Stomach (tissue), 8 donors: ENCODE measurements at regions not wholly inside any gene's neighbourhood (a gene's known extent, or its start where the extent isn't known, plus 50 kb on each side); places are given as distances from the start of the nearest gene placed in this dataset.

Experiments
- DNase-seq, 2 donors: peaks; one replicate each; pipeline versions ENCODE4 v3.0.0 to v3.0.0-alpha.2; 2013 to 2019
- H3K27ac ChIP-seq, 5 donors: fragments of 200-600 bp in 4 of 5; sonication (generic) in 4 of 5; one replicate each; pipeline ENCODE4 v1.5.1; 2013 to 2019; ENCODE audit warnings: mild to moderate bottlenecking in 1 of 5, moderate library complexity in 1 of 5
- H3K27me3 ChIP-seq, 3 donors: fragments of 200-600 bp; sonication (generic); one replicate each; pipeline ENCODE4 v1.5.1; 2017 to 2019; ENCODE audit warnings: mixed run types in 1 of 3
- H3K36me3 ChIP-seq, 4 donors: fragments of 200-600 bp; sonication (generic); 1 replicate in 3 of 4; 2 replicates in 1 of 4; pipeline ENCODE4 v1.5.1; 2016 to 2019
- H3K4me1 ChIP-seq, 4 donors: fragments of 200-600 bp; sonication (generic); one replicate each; pipeline ENCODE4 v1.5.1; 2016 to 2019
- H3K4me3 ChIP-seq, 4 donors: fragments of 200-600 bp; sonication (generic) in 3 of 4; one replicate each; pipeline ENCODE4 v1.5.1; 2016 to 2019; ENCODE audit warnings: mild to moderate bottlenecking in 1 of 4
- H3K9me3 ChIP-seq, 4 donors: fragments of 200-600 bp; sonication (generic); one replicate each; pipeline ENCODE4 v1.5.1; 2016 to 2019
- EP300 ChIP-seq: sonication (generic); formaldehyde crosslinking; IDR thresholded peaks from one replicate; pipeline ENCODE4 v1.6.1; 2017; ENCODE audit warnings: antibody characterized with exemption
- POLR2A ChIP-seq, 4 donors: fragments of 450-650 bp; IDR thresholded peaks; one replicate each; pipeline ENCODE4 v1.6.1; 2016; ENCODE audit warnings: antibody characterized with exemption in 4 of 4, control low read depth in 2 of 4, mild to moderate bottlenecking in 1 of 4, moderate library complexity in 1 of 4
- POLR2AphosphoS5 ChIP-seq, 3 donors: sonication (generic); formaldehyde crosslinking; IDR thresholded peaks; one replicate each; pipeline ENCODE4 v1.6.1; 2016; ENCODE audit warnings: antibody characterized with exemption in 3 of 3
- WGBS, 5 donors: extraction: QIAGEN DNeasy Blood & Tissue Kit in 3 of 5; methylation state at CpG; one replicate each; pipeline versions ENCODE4 v1.1.5 to v1.1.7; 2013 to 2018; 5-methylcytosine and 5-hydroxymethylcytosine counted together
- intact Hi-C: fragments of 100-400 bp; cut with DNase I; formaldehyde crosslinking; loops from one replicate; pipeline ENCODE4 v1.15.1; 2023; ENCODE audit warnings: low total_unique reads
- TF ChIP-seq, protein P1 (sequence below), 7 experiments: fragments of 450-650 bp in 4 of 7; fragments of 200-600 bp in 3 of 7; sonication (generic) in 3 of 7; IDR thresholded peaks; one replicate each; pipeline ENCODE4 v1.5.1; 2016 to 2019; ENCODE audit warnings: antibody characterized with exemption in 7 of 7, control low read depth in 2 of 7, mild to moderate bottlenecking in 1 of 7
- donor health status: healthy with polysubstance abuse.
- donor health status: Bipolar disorder and iron deficiency.
- donor health status: healthy.

DNA sequence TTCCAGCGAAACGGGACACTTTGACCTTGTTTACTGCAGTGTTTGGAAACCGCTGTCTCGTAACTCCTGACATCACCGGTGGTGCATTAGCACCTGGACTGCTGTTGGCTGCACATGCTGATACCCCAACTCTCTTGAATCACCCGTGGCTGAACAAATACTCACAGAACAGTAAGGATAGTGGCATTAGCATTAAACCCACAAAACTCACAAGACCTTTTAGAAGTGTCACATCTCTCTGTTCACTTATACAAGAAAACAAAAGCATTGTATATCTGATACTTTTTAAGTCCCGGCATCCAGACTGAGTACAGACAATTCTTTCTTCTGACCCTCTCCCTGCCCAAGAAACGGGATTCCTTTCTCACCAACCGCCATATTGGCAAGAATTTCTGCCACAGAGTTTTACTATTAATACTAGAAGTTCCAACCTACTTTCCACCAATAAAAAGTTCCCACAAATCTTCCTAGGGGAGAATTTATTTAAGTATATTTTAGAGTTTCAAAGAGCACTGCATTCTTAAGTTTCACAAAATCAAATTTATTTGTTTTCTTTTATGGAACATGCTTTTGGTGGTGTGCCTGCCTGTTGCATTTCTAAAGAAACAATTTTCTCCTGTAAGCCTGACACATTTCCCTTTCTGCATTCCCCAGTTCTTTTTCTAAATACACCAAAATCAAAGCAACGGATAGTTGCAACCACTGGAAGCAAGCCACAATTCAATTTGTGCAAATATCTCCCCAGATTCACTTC, 208.4 kb upstream of the KLF14 start:
- intact Hi-C loops, result no loop called here
- Histone ChIP-seq H3K9me3 (no peaks in the 10 kb centered on the region), H3K36me3 (peaks cover 0 to 19% (median 6%) of the 10 kb centered on the region in 4 donors), H3K27me3 (no peaks in the 10 kb centered on the region), H3K27ac (peak overlapping the region; percentile 66 to 93 (median 83)), H3K4me3 (peak overlapping the region in 3 of 4 donors; percentile 34 to 46 (median 36)), H3K4me1 (peaks cover 31 to 79% (median 53%) of the 10 kb centered on the region in 4 donors)
- 30 to 49% (median 39%) methylated on average over 10 of the region's 10 CpGs for WGBS, 5 donors
- DNase-seq, result peak; percentile 19 to 48
- TF ChIP-seq POLR2AphosphoS5 (IDR thresholded peaks at IDR 0.05) (peak; percentile 41 to 73 (median 60)), POLR2A (IDR thresholded peaks at IDR 0.05) (no peak), EP300 (no peak)
- TF ChIP-seq, protein P1, sequence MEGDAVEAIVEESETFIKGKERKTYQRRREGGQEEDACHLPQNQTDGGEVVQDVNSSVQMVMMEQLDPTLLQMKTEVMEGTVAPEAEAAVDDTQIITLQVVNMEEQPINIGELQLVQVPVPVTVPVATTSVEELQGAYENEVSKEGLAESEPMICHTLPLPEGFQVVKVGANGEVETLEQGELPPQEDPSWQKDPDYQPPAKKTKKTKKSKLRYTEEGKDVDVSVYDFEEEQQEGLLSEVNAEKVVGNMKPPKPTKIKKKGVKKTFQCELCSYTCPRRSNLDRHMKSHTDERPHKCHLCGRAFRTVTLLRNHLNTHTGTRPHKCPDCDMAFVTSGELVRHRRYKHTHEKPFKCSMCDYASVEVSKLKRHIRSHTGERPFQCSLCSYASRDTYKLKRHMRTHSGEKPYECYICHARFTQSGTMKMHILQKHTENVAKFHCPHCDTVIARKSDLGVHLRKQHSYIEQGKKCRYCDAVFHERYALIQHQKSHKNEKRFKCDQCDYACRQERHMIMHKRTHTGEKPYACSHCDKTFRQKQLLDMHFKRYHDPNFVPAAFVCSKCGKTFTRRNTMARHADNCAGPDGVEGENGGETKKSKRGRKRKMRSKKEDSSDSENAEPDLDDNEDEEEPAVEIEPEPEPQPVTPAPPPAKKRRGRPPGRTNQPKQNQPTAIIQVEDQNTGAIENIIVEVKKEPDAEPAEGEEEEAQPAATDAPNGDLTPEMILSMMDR (IDR thresholded peaks at IDR 0.05), result no peak

DNA sequence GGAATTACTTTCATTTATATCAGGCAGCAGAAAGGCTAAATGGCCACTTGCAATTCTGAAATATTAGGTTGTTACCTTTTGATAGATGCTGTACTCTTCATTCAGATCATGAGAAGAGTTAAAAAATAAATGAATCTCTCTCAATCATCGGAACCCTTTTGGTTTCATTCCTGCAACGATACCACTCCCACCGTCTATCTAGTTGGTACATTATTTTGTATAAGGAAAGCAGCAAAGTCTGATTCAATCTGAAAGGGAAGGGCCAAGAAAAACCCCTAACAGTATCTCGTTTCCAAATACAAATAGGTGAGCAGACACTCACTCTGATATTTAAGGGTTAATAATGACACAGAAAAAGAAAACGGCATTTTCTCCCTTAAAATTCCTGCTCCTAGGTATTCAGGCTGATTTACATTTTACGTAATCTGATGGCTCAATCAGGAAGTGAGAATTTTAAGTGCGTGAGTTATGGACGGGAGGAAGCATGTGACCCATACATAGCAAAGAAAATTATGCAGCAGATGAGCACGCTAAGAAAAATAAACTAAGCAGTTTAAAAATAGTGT, 209.4 kb upstream of the KLF14 start:
- 1 to 10% (median 6%) methylated on average over 9 of the region's 9 CpGs for WGBS, 5 donors
- peaks cover 0 to 19% (median 6%) of the 10 kb centered on the region in 4 donors for H3K36me3 ChIP-seq
- no peaks in the 10 kb centered on the region for H3K27me3 ChIP-seq
- intact Hi-C loops, result no loop called here
- DNase-seq, result peak in 1 of 2 donors; percentile 59
- H3K4me3 ChIP-seq, result peak overlapping the region; percentile 14 to 46 (median 24)
- peak overlapping the region in 4 of 5 donors; percentile 80 to 93 (median 84) for H3K27ac ChIP-seq
- no peaks in the 10 kb centered on the region for H3K9me3 ChIP-seq
- H3K4me1 ChIP-seq, result peaks cover 31 to 69% (median 47%) of the 10 kb centered on the region in 4 donors
- TF ChIP-seq POLR2AphosphoS5 (IDR thresholded peaks at IDR 0.05), result peak in 2 of 3 donors; percentile 39 to 40
- TF ChIP-seq, protein P1 (IDR thresholded peaks at IDR 0.05), result no peak
- no peak for TF ChIP-seq EP300

GRCh38 chr7:130943981-130944380, 210.0 kb upstream of the KLF14 start:
- peak in 1 of 2 donors; percentile 19 for DNase-seq
- peaks cover 30 to 66% (median 44%) of the 10 kb centered on the region in 4 donors for H3K4me1 ChIP-seq
- H3K36me3 ChIP-seq, result peaks cover 0 to 19% (median 6%) of the 10 kb centered on the region in 4 donors
- intact Hi-C loops, result no loop called here
- TF ChIP-seq EP300 (no peak), POLR2A (IDR thresholded peaks at IDR 0.05) (no peak), POLR2AphosphoS5 (IDR thresholded peaks at IDR 0.05) (no peak)
- TF ChIP-seq, protein P1 (IDR thresholded peaks at IDR 0.05), result no peak
- H3K27ac ChIP-seq, result peak overlapping the region in 4 of 5 donors; percentile 80 to 93 (median 84)
- H3K4me3 ChIP-seq, result peak overlapping the region in 3 of 4 donors; percentile 24 to 46 (median 25)
- H3K9me3 ChIP-seq, result no peaks in the 10 kb centered on the region
- H3K27me3 ChIP-seq, result no peaks in the 10 kb centered on the region
- WGBS, 5 donors, result 16 to 37% (median 21%) methylated on average over 3 of the region's 3 CpGs

DNA sequence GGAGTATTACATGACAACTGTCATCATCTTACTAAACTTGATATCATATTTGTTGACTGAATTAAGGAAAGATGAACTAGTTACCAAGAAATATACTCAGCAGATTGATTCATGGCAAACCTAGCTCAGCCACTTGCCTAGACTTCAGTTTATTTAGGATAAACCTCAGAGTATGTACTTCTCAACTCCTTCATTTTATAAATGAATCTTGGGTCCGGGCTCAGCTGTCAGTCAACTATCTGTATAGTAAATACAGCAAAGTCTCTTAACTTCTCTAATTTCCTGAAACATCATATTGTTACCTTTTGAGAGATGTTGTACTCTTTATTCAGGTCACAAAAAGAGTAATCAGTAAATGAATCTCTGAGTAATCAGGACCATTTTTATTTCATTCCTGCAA, 211.0 kb upstream of the KLF14 start:
- Histone ChIP-seq H3K36me3 (peaks cover 0 to 19% (median 6%) of the 10 kb centered on the region in 4 donors), H3K27me3 (no peaks in the 10 kb centered on the region), H3K9me3 (no peaks in the 10 kb centered on the region), H3K27ac (peak overlapping the region in 4 of 5 donors; percentile 80 to 93 (median 84)), H3K4me1 (peaks cover 20 to 66% (median 40%) of the 10 kb centered on the region in 4 donors), H3K4me3 (no peak overlapping the region)
- no peak for DNase-seq
- no peak for TF ChIP-seq POLR2AphosphoS5 (IDR thresholded peaks at IDR 0.05)
- TF ChIP-seq, protein P1 (IDR thresholded peaks at IDR 0.05), result no peak
- TF ChIP-seq POLR2A (IDR thresholded peaks at IDR 0.05), result no peak
- no peak for TF ChIP-seq EP300
- WGBS, 5 donors, result 54 to 79% (median 66%) methylated on average over 1 of the region's 1 CpG
- intact Hi-C loops, result no loop called here
